HL-60 (cell line): ENCODE measurements at regions not wholly inside any gene's neighbourhood (a gene's known extent, or its start where the extent isn't known, plus 50 kb on each side); places are given as distances from the start of the nearest gene placed in this dataset.

Experiments
- DNase-seq, 2 experiments: peaks; one replicate each; pipeline ENCODE4 v3.0.0-alpha.2; 2010 to 2020; ENCODE audit warnings: low read depth in 1 of 2, low spot score in 1 of 2
- H3K27ac ChIP-seq: fragments of 250-450 bp; sonication (Bioruptor Pico); replicated peaks from 2 replicates; pipeline ENCODE4 v1.5.1; 2020; ENCODE audit warnings: mild to moderate bottlenecking, moderate library complexity
- H3K27me3 ChIP-seq: fragments of 250-450 bp; sonication (Bioruptor Pico); 2 replicates; pipeline ENCODE4 v1.5.1; 2021; ENCODE audit warnings: mild to moderate bottlenecking, moderate library complexity; ENCODE audit not compliant: insufficient read depth, poor library complexity, severe bottlenecking
- H3K4me3 ChIP-seq: replicated peaks from 2 replicates; pipeline ENCODE4 v1.5.1; 2011; ENCODE audit warnings: mild to moderate bottlenecking, control low read depth, low read length; ENCODE audit not compliant: insufficient read depth
- GABPA ChIP-seq: IDR thresholded peaks from 2 replicates; pipeline ENCODE4 v1.6.1; 2012; ENCODE audit warnings: low read depth
- POLR2AphosphoS5 ChIP-seq: IDR thresholded peaks from 2 replicates; pipeline ENCODE4 v1.6.1; 2012; ENCODE audit warnings: low read depth
- SPI1 ChIP-seq: IDR thresholded peaks from 2 replicates; pipeline ENCODE4 v1.6.1; 2012; ENCODE audit warnings: low read depth, mild to moderate bottlenecking, borderline replicate concordance
- TF ChIP-seq, protein P1 (sequence below): IDR thresholded peaks from 2 replicates; pipeline ENCODE4 v1.6.1; 2012; ENCODE audit warnings: low read depth; ENCODE audit not compliant: insufficient replicate concordance
- TF ChIP-seq, protein P2 (sequence below): IDR thresholded peaks from one replicate; pipeline ENCODE4 v1.5.1; 2011; ENCODE audit warnings: low read length, control low read depth, inconsistent platforms; ENCODE audit not compliant: insufficient read depth

DNA sequence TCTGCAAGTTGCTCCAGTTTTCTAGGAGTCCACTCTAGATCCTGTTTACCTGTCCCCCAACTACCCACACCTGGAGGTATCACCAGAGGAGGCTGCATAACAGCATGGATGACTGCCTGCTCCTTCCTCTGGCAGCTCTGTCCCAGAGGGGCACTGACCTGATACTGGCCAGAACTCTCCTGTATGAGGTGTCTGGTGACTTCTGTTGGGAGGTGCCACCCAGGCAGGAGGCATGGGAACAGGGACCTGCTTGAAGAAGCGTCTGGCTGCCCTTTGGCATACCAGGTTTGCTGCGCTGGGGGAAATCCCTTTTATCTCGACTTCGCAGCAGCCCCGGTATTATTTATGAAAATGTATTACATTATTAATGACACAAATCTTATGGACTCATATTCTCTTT is 1163.6 kb downstream of the NSUN3 start:
- Histone ChIP-seq H3K27me3 (no peaks in the 10 kb centered on the region), H3K27ac (no peak overlapping the region), H3K4me3 (no peak overlapping the region)
- TF ChIP-seq, protein P1, sequence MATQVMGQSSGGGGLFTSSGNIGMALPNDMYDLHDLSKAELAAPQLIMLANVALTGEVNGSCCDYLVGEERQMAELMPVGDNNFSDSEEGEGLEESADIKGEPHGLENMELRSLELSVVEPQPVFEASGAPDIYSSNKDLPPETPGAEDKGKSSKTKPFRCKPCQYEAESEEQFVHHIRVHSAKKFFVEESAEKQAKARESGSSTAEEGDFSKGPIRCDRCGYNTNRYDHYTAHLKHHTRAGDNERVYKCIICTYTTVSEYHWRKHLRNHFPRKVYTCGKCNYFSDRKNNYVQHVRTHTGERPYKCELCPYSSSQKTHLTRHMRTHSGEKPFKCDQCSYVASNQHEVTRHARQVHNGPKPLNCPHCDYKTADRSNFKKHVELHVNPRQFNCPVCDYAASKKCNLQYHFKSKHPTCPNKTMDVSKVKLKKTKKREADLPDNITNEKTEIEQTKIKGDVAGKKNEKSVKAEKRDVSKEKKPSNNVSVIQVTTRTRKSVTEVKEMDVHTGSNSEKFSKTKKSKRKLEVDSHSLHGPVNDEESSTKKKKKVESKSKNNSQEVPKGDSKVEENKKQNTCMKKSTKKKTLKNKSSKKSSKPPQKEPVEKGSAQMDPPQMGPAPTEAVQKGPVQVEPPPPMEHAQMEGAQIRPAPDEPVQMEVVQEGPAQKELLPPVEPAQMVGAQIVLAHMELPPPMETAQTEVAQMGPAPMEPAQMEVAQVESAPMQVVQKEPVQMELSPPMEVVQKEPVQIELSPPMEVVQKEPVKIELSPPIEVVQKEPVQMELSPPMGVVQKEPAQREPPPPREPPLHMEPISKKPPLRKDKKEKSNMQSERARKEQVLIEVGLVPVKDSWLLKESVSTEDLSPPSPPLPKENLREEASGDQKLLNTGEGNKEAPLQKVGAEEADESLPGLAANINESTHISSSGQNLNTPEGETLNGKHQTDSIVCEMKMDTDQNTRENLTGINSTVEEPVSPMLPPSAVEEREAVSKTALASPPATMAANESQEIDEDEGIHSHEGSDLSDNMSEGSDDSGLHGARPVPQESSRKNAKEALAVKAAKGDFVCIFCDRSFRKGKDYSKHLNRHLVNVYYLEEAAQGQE, result no peak
- TF ChIP-seq, protein P2, sequence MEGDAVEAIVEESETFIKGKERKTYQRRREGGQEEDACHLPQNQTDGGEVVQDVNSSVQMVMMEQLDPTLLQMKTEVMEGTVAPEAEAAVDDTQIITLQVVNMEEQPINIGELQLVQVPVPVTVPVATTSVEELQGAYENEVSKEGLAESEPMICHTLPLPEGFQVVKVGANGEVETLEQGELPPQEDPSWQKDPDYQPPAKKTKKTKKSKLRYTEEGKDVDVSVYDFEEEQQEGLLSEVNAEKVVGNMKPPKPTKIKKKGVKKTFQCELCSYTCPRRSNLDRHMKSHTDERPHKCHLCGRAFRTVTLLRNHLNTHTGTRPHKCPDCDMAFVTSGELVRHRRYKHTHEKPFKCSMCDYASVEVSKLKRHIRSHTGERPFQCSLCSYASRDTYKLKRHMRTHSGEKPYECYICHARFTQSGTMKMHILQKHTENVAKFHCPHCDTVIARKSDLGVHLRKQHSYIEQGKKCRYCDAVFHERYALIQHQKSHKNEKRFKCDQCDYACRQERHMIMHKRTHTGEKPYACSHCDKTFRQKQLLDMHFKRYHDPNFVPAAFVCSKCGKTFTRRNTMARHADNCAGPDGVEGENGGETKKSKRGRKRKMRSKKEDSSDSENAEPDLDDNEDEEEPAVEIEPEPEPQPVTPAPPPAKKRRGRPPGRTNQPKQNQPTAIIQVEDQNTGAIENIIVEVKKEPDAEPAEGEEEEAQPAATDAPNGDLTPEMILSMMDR, result no peak
- TF ChIP-seq POLR2AphosphoS5, result no peak
- TF ChIP-seq SPI1, result no peak
- TF ChIP-seq GABPA, result no peak
- no peak for DNase-seq

DNA sequence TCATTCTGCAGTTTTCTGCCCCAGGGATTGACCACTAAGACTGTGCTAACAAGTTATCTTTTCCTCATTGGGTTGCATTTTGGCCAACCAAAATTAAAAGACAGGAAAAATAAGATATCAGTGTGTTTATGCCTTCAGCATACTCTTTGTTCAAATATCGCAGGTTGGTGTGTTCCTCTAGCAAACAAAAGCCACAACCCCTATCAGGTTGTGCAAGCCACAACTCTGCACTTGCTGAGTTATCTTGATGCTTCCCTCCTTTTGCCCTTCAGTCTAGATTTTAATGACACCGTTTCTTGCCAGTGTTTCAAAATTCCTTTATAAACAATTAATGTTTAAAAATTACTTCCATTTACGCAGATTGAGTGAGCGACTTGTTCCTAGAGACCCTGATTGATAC is 1164.2 kb downstream of the NSUN3 start:
- no peak overlapping the region for H3K27ac ChIP-seq
- TF ChIP-seq, protein P2, result no peak
- no peak for TF ChIP-seq POLR2AphosphoS5
- no peak for TF ChIP-seq SPI1
- TF ChIP-seq GABPA, result no peak
- TF ChIP-seq, protein P1, result no peak
- no peaks in the 10 kb centered on the region for H3K27me3 ChIP-seq
- no peak for DNase-seq
- H3K4me3 ChIP-seq, result no peak overlapping the region

DNA sequence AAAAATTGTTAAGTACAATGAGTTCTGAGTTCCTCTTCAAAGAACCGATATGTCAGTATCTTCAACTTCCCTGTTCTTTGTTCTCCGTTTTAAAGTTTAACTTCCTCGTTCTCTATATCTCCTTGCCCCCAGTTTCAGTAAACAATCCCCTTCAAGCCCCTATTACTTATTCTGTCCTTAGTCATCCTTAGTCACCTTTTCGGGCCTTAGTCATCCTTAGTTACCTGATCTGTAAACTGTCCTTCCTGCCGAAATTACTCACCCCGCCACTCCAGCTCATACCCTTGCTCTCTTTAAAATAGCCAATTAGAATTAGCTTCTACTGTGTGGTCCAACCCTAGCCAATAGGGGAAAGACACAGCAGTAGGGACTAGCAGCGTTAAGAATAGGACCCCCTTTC is 1165.6 kb downstream of the NSUN3 start:
- TF ChIP-seq, protein P1, result no peak
- peak; percentile 50; the same call in 1 of the 2 replicates for TF ChIP-seq SPI1
- Histone ChIP-seq H3K27ac (no peak overlapping the region), H3K4me3 (no peak overlapping the region), H3K27me3 (no peaks in the 10 kb centered on the region)
- no peak for DNase-seq

DNA sequence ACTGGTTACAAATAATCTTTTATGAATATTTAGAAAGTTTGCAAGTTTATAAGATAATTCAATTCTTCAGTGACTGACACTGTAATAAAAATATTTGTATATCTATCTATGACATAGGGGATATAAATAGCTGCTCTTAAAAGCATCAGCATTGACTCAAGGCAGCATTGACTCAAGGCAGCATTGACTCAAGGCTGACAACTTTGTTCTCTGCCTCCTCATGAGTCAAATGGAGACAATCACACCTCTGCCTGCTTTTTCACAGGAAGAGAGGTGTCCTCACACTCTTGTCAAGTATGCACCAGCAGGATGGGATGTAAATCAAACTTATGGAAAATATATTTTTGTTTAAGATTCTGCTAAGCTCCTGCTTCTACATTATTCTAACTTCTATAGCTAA is 1173.1 kb downstream of the NSUN3 start:
- no peaks in the 10 kb centered on the region for H3K27me3 ChIP-seq
- no peak overlapping the region for H3K27ac ChIP-seq
- no peak overlapping the region for H3K4me3 ChIP-seq
- no peak for DNase-seq
- TF ChIP-seq, protein P2, result no peak
- TF ChIP-seq GABPA (no peak), POLR2AphosphoS5 (no peak), SPI1 (no peak)
- TF ChIP-seq, protein P1, result no peak
